ENCODE measurements at regions not wholly inside any gene's neighbourhood (a gene's known extent, or its start where the extent isn't known, plus 50 kb on each side); places are given as distances from the start of the nearest gene placed in this dataset.
"Not testable (repeated sequence)": the region's sequence is repeated elsewhere in the genome, so short reads cannot be mapped to it uniquely, and the experiment has no call there.

GRCh38 chr2:84181927-84182326 lies 277.2 kb downstream of the SUCLG1 start:
- no peak overlapping the region for H3K4me3 ChIP-seq (ENCODE audit: low read depth, low read length)
- TF ChIP-seq, protein P1, sequence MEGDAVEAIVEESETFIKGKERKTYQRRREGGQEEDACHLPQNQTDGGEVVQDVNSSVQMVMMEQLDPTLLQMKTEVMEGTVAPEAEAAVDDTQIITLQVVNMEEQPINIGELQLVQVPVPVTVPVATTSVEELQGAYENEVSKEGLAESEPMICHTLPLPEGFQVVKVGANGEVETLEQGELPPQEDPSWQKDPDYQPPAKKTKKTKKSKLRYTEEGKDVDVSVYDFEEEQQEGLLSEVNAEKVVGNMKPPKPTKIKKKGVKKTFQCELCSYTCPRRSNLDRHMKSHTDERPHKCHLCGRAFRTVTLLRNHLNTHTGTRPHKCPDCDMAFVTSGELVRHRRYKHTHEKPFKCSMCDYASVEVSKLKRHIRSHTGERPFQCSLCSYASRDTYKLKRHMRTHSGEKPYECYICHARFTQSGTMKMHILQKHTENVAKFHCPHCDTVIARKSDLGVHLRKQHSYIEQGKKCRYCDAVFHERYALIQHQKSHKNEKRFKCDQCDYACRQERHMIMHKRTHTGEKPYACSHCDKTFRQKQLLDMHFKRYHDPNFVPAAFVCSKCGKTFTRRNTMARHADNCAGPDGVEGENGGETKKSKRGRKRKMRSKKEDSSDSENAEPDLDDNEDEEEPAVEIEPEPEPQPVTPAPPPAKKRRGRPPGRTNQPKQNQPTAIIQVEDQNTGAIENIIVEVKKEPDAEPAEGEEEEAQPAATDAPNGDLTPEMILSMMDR (IDR thresholded peaks at IDR 0.05; ENCODE audit: low read depth, low read length, missing control alignments): no peak
- no peak for DNase-seq (ENCODE audit: low read depth)

DNA sequence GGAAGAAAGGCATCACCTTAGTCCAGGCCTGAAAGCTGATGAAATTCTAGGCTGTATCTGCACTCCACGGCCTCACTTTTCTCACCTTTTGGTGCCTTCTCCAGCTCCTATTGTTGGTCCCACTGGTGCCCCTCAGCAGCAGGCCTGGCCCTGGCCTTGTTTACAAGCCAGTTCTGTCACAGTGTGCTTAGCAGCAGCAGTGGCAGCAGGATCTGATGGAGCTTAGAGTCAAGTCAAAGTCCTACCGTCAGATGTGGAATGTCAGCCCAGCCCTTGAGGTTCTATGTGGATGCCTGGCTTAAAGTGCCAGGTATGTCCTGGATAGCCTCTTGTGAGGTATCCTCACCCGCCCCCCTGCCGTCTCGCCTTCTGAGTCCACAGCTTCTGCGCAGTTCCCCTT lies 281.3 kb downstream of the SUCLG1 start:
- no peak overlapping the region for H3K4me3 ChIP-seq (ENCODE audit: low read depth, low read length)
- TF ChIP-seq, protein P1 (IDR thresholded peaks at IDR 0.05; ENCODE audit: low read depth, low read length, missing control alignments): no peak
- no peak for DNase-seq (ENCODE audit: low read depth)

DNA sequence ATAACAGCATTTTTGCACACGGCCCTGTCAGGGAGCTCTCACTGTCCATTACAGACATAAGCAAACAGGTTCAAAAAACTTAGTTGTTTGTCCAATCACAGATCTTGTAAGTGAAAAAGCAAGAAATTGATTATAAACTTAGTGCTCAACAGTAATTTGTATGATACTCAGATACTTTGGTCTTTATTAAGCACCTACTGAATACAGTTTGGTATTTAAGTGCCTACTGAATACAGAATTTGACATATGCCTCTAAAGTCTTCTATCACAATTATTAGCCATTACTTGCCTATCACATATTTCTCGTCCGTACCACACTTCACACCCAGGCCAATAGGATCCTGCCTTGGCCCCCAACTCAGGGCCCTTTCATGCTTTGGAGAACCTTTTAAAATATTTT lies 283.1 kb downstream of the SUCLG1 start:
- TF ChIP-seq, protein P1 (IDR thresholded peaks at IDR 0.05; ENCODE audit: low read depth, low read length, missing control alignments): no peak
- DNase-seq (ENCODE audit: low read depth): no peak
- no peak overlapping the region for H3K4me3 ChIP-seq (ENCODE audit: low read depth, low read length)

DNA sequence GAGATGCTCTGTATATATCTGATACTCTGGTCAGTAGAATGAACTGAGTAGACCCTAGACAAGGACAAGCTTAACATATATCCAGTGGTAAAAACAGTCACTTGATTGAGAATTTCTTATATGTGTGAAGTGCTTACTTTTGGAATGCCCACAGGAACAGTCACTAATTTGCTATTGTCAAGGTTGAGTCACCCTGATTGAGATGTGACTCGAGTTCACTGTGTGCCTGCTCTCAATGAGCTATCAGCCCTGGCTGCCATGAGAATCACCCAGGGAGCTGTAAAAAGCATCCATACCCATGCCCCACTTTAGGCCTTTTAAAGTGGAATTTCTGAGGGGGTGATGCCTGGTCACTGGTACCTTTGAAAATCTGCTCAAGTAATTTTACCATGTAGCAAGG lies 283.7 kb downstream of the SUCLG1 start:
- no peak overlapping the region for H3K4me3 ChIP-seq (ENCODE audit: low read depth, low read length)
- TF ChIP-seq, protein P1 (IDR thresholded peaks at IDR 0.05; ENCODE audit: low read depth, low read length, missing control alignments): no peak
- no peak for DNase-seq (ENCODE audit: low read depth)

GRCh38 chr2:84173041-84173440 lies 286.0 kb downstream of the SUCLG1 start:
- TF ChIP-seq, protein P1 (IDR thresholded peaks at IDR 0.05; ENCODE audit: low read depth, low read length, missing control alignments): no peak
- no peak overlapping the region for H3K4me3 ChIP-seq (ENCODE audit: low read depth, low read length)
- DNase-seq (ENCODE audit: low read depth): no peak

DNA sequence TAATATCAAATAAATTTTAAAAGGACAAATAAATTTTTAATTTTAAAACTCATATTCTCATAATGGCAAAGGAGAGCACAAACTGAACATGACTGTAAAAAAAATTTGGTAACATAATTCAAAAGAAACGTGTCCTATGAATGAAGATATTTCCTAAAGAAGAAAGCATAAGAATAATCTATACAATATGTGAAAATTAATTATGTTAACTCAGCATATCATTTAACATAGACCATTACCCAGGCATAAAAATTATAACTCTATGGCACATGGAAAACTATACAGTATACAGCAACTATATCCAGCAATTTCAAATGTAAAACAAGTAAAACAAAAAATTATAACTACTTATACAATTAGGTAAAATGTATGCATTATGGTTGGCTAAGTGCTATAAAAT lies 288.1 kb downstream of the SUCLG1 start:
- no peak overlapping the region for H3K4me3 ChIP-seq (ENCODE audit: low read depth, low read length)
- TF ChIP-seq, protein P1 (IDR thresholded peaks at IDR 0.05; ENCODE audit: low read depth, low read length, missing control alignments): no peak
- no peak for DNase-seq (ENCODE audit: low read depth)

DNA sequence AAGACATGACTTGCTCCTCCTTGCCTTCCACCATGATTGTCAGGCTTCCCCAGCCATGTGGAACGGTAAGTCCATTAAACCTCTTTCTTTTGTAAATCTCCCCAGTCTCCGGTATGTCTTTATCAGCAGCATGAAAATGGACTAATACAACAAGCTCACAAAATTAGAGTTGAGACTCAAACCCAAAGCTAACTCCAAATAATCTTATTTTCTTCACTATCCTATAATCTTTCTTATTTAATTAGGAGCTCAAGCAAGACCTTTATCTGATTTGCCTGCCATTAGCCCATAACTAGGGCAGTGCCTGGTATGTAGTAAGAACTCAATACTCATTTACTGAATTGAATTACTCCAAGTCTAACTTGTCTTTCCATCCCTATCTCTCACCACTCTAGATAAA lies 289.2 kb downstream of the SUCLG1 start:
- TF ChIP-seq, protein P1 (IDR thresholded peaks at IDR 0.05; ENCODE audit: low read depth, low read length, missing control alignments): no peak
- no peak for DNase-seq (ENCODE audit: low read depth)
- H3K4me3 ChIP-seq (ENCODE audit: low read depth, low read length): no peak overlapping the region

GRCh38 chr2:84168552-84168951 lies 290.5 kb downstream of the SUCLG1 start:
- DNase-seq (ENCODE audit: low read depth); H3K4me3 ChIP-seq (ENCODE audit: low read depth, low read length): not testable (repeated sequence)
